ENCODE measurements at regions not wholly inside any gene's neighbourhood (a gene's known extent, or its start where the extent isn't known, plus 50 kb on each side); places are given as distances from the start of the nearest gene placed in this dataset.

- Mint-ChIP-seq H3K27ac (ENCODE audit: low read depth, unreplicated experiment) (no peak overlapping the region), H3K36me3 (ENCODE audit: insufficient read depth, unreplicated experiment) (no peaks in the 10 kb centered on the region), H3K27me3 (ENCODE audit: insufficient read depth, unreplicated experiment) (peaks cover 55% of the 10 kb centered on the region), H3K4me3 (ENCODE audit: unreplicated experiment) (no peak overlapping the region), H3K9me3 (ENCODE audit: unreplicated experiment) (peaks cover 9% of the 10 kb centered on the region), H3K4me1 (ENCODE audit: insufficient read depth, unreplicated experiment) (no peaks in the 10 kb centered on the region)
- no TSS peak for BruUV-seq (replicated peaks)
- intact Hi-C loops (cut with micrococcal nuclease) = no loop called here
- CTCF ChIA-PET = interaction anchor here (0.6 to 1.1 kb wide), 3 partner anchors 16 to 55 kb away, joined by 3 to 4 read pairs (median 4); no protein-coding TSS in a partner anchor
- no peak for TF ChIP-seq CTCF (IDR thresholded peaks at IDR 0.05; ENCODE audit: unreplicated experiment)
- no peak for DNase-seq (ENCODE audit: unreplicated experiment)
- POLR2A ChIA-PET = no interaction called here
These were observed 205.6 kb downstream of the FRK start for GRCh38 chr6:115854866-115855665.

DNA sequence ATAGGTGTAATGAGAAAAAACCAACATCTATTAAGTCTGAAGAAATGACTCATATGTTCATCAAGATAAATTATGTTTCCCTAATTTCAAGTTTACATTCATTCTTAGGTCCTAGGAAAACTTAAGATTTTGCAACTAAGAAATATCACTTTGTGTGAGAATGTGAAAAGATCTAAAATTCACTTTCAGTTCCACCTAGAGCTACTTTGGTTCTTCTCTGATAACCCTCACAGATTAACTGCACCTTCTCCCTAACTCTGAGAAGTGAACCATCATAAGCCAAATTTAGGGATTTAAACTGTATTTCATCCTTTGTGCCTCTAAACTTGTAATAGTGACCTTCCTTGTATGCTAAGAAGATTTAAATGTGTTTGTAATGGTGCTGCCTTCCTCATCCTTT is 213.0 kb downstream of the FRK start:
- POLR2A ChIA-PET = no interaction called here
- no peaks in the 10 kb centered on the region for H3K9me3 Mint-ChIP-seq (ENCODE audit: unreplicated experiment)
- H3K27ac Mint-ChIP-seq (ENCODE audit: low read depth, unreplicated experiment) = no peak overlapping the region
- H3K36me3 Mint-ChIP-seq (ENCODE audit: insufficient read depth, unreplicated experiment) = no peaks in the 10 kb centered on the region
- no peaks in the 10 kb centered on the region for H3K4me1 Mint-ChIP-seq (ENCODE audit: insufficient read depth, unreplicated experiment)
- no TSS peak for BruUV-seq (replicated peaks)
- TF ChIP-seq CTCF (IDR thresholded peaks at IDR 0.05; ENCODE audit: unreplicated experiment) = no peak
- CTCF ChIA-PET = no interaction called here
- H3K4me3 Mint-ChIP-seq (ENCODE audit: unreplicated experiment) = no peak overlapping the region
- H3K27me3 Mint-ChIP-seq (ENCODE audit: insufficient read depth, unreplicated experiment) = peaks cover 50% of the 10 kb centered on the region
- DNase-seq (ENCODE audit: unreplicated experiment) = no peak
- intact Hi-C loops (cut with micrococcal nuclease) = no loop called here

DNA sequence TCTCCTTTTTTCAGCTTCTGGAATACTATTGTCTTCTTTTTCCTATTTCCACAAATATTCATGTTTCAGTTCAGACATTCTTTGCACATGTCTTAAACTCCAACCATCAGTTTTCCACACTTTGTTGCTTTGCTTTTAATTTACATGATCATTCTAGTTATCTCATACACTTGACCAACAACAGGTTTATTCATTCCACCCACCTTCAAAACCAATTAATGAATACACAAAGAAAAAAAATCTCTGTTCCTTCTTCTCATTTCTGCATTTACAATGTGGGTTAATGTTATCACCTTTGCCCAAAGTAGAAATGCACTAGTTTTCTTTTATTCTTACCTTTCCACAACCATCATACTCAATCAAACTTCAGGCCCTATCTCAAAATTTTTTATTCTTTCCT is 216.7 kb downstream of the FRK start:
- no peaks in the 10 kb centered on the region for H3K4me1 Mint-ChIP-seq (ENCODE audit: insufficient read depth, unreplicated experiment)
- peaks cover 32% of the 10 kb centered on the region for H3K27me3 Mint-ChIP-seq (ENCODE audit: insufficient read depth, unreplicated experiment)
- ChIA-PET POLR2A (no interaction called here), CTCF (no interaction called here)
- H3K36me3 Mint-ChIP-seq (ENCODE audit: insufficient read depth, unreplicated experiment) = no peaks in the 10 kb centered on the region
- BruUV-seq (replicated peaks) = no TSS peak
- no peak overlapping the region for H3K4me3 Mint-ChIP-seq (ENCODE audit: unreplicated experiment)
- intact Hi-C loops (cut with micrococcal nuclease) = no loop called here
- H3K9me3 Mint-ChIP-seq (ENCODE audit: unreplicated experiment) = no peaks in the 10 kb centered on the region
- TF ChIP-seq CTCF (IDR thresholded peaks at IDR 0.05; ENCODE audit: unreplicated experiment) = no peak
- DNase-seq (ENCODE audit: unreplicated experiment) = no peak
- no peak overlapping the region for H3K27ac Mint-ChIP-seq (ENCODE audit: low read depth, unreplicated experiment)

DNA sequence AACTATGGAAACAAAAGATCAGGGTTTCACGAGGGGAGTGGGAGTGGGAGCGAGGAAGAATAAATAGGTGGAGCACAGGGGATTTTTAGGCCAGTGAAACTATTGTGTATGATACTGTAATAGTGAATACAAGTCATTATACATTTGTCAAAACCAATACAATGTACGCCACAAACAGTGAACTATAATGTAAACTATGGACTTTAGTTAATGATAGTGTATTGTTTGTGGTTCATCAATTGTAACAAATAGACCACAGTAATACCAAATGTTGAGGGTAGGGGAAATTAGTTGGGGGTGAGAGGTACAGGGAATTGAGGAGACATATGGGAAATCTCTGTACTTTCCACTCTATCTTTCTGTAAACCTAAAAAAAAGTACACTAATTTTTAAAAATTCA is 218.4 kb downstream of the FRK start:
- no peak for DNase-seq (ENCODE audit: unreplicated experiment)
- H3K36me3 Mint-ChIP-seq (ENCODE audit: insufficient read depth, unreplicated experiment) = no peaks in the 10 kb centered on the region
- H3K9me3 Mint-ChIP-seq (ENCODE audit: unreplicated experiment) = no peaks in the 10 kb centered on the region
- intact Hi-C loops (cut with micrococcal nuclease) = no loop called here
- BruUV-seq (replicated peaks) = no TSS peak
- CTCF ChIA-PET = no interaction called here
- peaks cover 32% of the 10 kb centered on the region for H3K27me3 Mint-ChIP-seq (ENCODE audit: insufficient read depth, unreplicated experiment)
- POLR2A ChIA-PET = interaction anchor here (0.6 kb wide), 1 partner anchor 91 kb away, joined by 3 read pairs; no protein-coding TSS in a partner anchor
- H3K4me1 Mint-ChIP-seq (ENCODE audit: insufficient read depth, unreplicated experiment) = no peaks in the 10 kb centered on the region
- no peak for TF ChIP-seq CTCF (IDR thresholded peaks at IDR 0.05; ENCODE audit: unreplicated experiment)
- no peak overlapping the region for H3K4me3 Mint-ChIP-seq (ENCODE audit: unreplicated experiment)
- H3K27ac Mint-ChIP-seq (ENCODE audit: low read depth, unreplicated experiment) = no peak overlapping the region

All from MCF 10A (cell line).